ENCODE measurements at regions not wholly inside any gene's neighbourhood (a gene's known extent, or its start where the extent isn't known, plus 50 kb on each side); places are given as distances from the start of the nearest gene placed in this dataset.
"Not testable (repeated sequence)": the region's sequence is repeated elsewhere in the genome, so short reads cannot be mapped to it uniquely, and the experiment has no call there.

DNA sequence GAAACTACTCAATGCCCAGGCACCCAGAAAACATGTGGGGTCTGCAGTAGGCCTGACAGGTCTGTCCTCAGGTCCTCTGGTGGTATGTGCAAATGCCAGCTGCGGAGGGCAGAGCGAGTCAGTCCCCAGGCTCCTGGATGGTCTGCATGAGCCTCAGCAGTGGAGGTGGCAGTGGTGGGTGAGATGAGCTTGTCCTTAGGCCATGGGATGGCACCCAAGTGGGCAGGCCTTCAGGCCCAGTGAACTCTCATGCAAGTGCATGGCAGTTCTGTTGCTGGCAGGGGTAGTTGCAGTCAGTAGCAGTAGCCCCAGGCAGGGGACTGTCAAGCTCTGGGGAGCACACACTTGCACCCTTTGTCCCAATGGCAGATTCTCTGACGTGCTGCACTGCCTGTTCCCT, 106.3 kb upstream of the ANXA10 start:
- no peak for DNase-seq (ENCODE audit: extremely low spot score)
- ChIA-PET CTCF (no interaction called here), POLR2A (no interaction called here)
- TF ChIP-seq TARDBP (IDR thresholded peaks at IDR 0.05) (no peak), SP1 (IDR thresholded peaks at IDR 0.05) (no peak), SUZ12 (IDR thresholded peaks at IDR 0.05) (no peak), ZNF384 (IDR thresholded peaks at IDR 0.05) (no peak), FOXK2 (IDR thresholded peaks at IDR 0.05) (no peak), HDGF (IDR thresholded peaks at IDR 0.05; ENCODE audit: borderline replicate concordance) (no peak)
- TF ChIP-seq, protein P1, sequence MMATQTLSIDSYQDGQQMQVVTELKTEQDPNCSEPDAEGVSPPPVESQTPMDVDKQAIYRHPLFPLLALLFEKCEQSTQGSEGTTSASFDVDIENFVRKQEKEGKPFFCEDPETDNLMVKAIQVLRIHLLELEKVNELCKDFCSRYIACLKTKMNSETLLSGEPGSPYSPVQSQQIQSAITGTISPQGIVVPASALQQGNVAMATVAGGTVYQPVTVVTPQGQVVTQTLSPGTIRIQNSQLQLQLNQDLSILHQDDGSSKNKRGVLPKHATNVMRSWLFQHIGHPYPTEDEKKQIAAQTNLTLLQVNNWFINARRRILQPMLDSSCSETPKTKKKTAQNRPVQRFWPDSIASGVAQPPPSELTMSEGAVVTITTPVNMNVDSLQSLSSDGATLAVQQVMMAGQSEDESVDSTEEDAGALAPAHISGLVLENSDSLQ (IDR thresholded peaks at IDR 0.05), result no peak

DNA sequence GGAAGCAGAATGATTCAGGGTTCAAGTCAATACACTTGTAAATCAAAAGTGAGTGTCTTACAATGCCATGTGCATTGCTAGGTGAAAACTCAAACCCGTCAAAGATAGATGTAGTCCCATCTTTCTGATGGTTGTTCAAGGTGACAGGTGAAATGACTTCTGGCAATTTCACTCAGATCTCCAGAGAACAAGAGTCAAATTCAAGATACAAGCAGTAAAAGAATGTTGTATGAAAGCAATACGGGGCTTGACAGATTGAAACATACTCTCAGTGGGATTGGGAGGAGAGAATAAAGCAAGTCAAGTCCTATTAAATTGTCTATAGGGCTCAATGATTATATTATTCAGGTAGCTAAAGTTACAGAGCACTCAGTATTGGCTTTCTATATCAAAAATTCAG, 105.1 kb upstream of the ANXA10 start:
- POLR2A ChIA-PET, result no interaction called here
- DNase-seq (ENCODE audit: extremely low spot score), result no peak
- TF ChIP-seq FOXK2 (IDR thresholded peaks at IDR 0.05) (no peak), NFRKB (IDR thresholded peaks at IDR 0.05) (no peak), ELF4 (IDR thresholded peaks at IDR 0.05) (no peak)
- CTCF ChIA-PET, result no interaction called here

DNA sequence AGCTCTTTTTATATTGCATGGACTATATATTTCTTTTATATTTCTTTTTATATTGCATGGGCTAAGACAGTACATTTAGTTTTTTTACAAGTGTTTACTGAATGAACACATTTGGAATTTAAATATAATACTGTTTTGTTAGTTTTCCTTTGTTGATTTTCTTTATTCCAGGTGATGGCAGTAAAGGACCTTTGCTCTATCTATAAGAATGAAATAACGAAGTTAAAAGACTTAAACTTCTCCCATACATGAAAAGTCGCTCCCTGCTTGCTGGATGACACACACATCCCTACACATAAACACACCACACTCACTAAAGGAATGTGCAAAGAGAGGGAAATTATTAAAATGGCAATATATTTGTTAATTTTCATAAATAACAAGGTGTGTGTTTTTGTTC, 102.5 kb upstream of the ANXA10 start:
- no peak for TF ChIP-seq TARDBP (IDR thresholded peaks at IDR 0.05)
- TF ChIP-seq, protein P1 (IDR thresholded peaks at IDR 0.05), result no peak
- TF ChIP-seq ARNT (IDR thresholded peaks at IDR 0.05), result no peak
- no peak for TF ChIP-seq L3MBTL2 (conservative IDR thresholded peaks at IDR 0.05)
- TF ChIP-seq FOXM1 (IDR thresholded peaks at IDR 0.05; ENCODE audit: borderline replicate concordance), result no peak
- no peak for TF ChIP-seq SP1 (IDR thresholded peaks at IDR 0.05)
- TF ChIP-seq ZNF384 (IDR thresholded peaks at IDR 0.05), result no peak
- TF ChIP-seq FOXK2 (IDR thresholded peaks at IDR 0.05), result no peak
- TF ChIP-seq ELF4 (IDR thresholded peaks at IDR 0.05), result no peak
- no peak for TF ChIP-seq HDGF (IDR thresholded peaks at IDR 0.05; ENCODE audit: borderline replicate concordance)
- TF ChIP-seq CTBP1 (IDR thresholded peaks at IDR 0.05; ENCODE audit: borderline replicate concordance), result no peak
- TF ChIP-seq BHLHE40 (IDR thresholded peaks at IDR 0.05; ENCODE audit: borderline replicate concordance), result no peak
- TF ChIP-seq FOXA1 (IDR thresholded peaks at IDR 0.05), result no peak
- no peak for TF ChIP-seq NFRKB (IDR thresholded peaks at IDR 0.05)
- TF ChIP-seq SUZ12 (IDR thresholded peaks at IDR 0.05), result no peak
- ChIA-PET CTCF (interaction anchor here (0.5 kb wide), 1 partner anchor 1871 kb away, joined by 3 read pairs; no protein-coding TSS in a partner anchor), POLR2A (no interaction called here)
- no peak for DNase-seq (ENCODE audit: extremely low spot score)

DNA sequence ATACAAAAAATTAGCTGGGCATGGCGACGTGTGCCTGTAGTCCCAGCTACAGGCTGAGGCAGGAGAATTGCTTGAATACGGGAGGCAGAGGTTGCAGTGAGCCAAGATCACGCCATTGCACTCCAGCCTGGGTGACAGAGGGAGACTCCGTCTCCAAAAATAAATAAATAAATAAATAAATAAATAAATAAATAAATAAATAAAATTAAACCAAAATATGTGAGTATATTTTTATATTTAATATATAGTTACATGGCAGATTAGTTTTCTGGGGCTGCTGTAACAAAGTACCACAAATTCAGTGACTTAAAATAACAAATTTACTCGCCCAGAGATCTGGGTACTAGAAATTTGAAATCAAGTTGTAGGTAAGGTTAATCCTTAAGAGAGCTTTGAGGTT, 84.2 kb upstream of the ANXA10 start:
- CTCF ChIA-PET; DNase-seq (ENCODE audit: extremely low spot score); POLR2A ChIA-PET: not testable (repeated sequence)

DNA sequence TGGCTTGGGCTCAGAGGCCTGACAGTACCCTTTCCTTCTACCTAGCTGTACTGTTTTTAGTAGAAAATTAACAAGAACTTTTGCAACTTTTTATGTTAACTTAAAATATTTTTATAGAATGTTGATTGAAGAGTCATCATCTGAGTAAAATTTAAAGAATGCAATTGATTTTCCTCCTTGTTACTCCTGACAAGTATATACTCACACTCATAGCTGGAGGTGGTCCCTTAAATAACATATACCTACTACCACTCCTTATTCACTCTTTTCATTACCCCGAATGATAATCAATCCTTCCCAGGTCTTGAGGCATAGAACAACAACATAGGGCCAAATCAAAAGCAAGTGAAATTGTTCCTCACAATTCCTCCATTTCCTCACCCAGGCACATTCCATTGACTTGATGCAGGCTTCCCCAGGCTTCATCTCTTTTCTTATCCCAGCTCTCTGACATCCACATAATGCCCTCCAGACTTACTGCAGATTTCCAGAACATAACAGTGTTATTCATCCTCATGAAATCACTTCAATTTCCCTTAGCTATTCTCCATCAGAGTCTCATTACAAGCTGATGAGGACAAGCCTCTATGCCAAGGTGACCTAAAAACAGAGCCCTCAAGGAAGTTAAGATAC, 73.2 kb upstream of the ANXA10 start:
- no peak for DNase-seq (ENCODE audit: extremely low spot score)
- TF ChIP-seq SUZ12 (IDR thresholded peaks at IDR 0.05) (no peak), LEF1 (IDR thresholded peaks at IDR 0.05; ENCODE audit: borderline replicate concordance) (no peak), ARNT (IDR thresholded peaks at IDR 0.05) (no peak), TARDBP (IDR thresholded peaks at IDR 0.05) (no peak), ELF4 (IDR thresholded peaks at IDR 0.05) (no peak), CTBP1 (IDR thresholded peaks at IDR 0.05; ENCODE audit: borderline replicate concordance) (no peak), FOXA1 (IDR thresholded peaks at IDR 0.05) (no peak), HDGF (IDR thresholded peaks at IDR 0.05; ENCODE audit: borderline replicate concordance) (no peak), FOXK2 (IDR thresholded peaks at IDR 0.05) (no peak), L3MBTL2 (conservative IDR thresholded peaks at IDR 0.05) (no peak), BHLHE40 (IDR thresholded peaks at IDR 0.05; ENCODE audit: borderline replicate concordance) (no peak), FOXM1 (IDR thresholded peaks at IDR 0.05; ENCODE audit: borderline replicate concordance) (no peak), SP1 (IDR thresholded peaks at IDR 0.05) (no peak), ZNF384 (IDR thresholded peaks at IDR 0.05) (no peak), NFRKB (IDR thresholded peaks at IDR 0.05) (no peak)
- TF ChIP-seq, protein P1 (IDR thresholded peaks at IDR 0.05), result no peak
- ChIA-PET CTCF (no interaction called here), POLR2A (no interaction called here)

DNA sequence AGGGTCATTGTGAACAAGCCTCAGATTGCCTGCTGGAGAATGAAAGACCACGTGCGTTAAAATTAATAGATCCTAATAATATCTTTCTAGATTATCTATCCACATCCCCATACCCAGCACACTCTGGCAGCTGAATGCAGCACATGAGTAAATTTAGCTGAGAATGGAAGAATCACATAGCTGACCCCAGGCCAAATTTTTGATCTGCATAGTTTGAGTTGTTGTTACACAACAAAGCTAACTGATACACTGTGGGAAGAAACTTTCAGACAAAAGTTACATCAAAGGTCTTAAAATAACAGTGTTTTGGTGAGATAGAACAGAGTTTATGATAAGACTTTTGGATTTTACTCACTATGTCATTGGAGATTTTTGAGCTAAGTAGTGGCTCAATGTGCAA, 72.4 kb upstream of the ANXA10 start:
- ChIA-PET CTCF (no interaction called here), POLR2A (no interaction called here)

DNA sequence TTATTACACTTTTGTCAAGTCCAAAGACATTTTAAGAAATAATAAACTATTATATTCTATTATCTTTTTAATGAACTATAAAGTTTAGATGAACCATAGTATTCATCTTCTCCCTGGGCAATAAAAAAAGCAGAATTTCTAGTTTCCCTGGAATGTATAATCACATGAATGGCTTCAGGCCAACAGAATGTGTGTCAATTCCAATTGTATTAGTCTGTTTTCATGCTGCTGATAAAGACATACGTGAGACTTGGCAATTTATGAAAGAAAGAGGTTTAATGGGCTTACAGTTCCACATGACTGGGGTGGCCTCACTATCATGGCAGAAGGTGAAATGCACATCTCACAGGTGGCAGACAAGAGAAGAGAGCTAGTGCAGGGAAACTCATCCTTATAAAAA, 70.7 kb upstream of the ANXA10 start:
- DNase-seq (ENCODE audit: extremely low spot score), result no peak
- POLR2A ChIA-PET, result no interaction called here
- TF ChIP-seq FOXK2 (IDR thresholded peaks at IDR 0.05), result no peak
- TF ChIP-seq ARNT (IDR thresholded peaks at IDR 0.05), result no peak
- TF ChIP-seq SP1 (IDR thresholded peaks at IDR 0.05), result no peak
- no peak for TF ChIP-seq NFRKB (IDR thresholded peaks at IDR 0.05)
- TF ChIP-seq BHLHE40 (IDR thresholded peaks at IDR 0.05; ENCODE audit: borderline replicate concordance), result no peak
- TF ChIP-seq L3MBTL2 (conservative IDR thresholded peaks at IDR 0.05), result no peak
- TF ChIP-seq HDGF (IDR thresholded peaks at IDR 0.05; ENCODE audit: borderline replicate concordance), result no peak
- TF ChIP-seq ZNF384 (IDR thresholded peaks at IDR 0.05), result no peak
- CTCF ChIA-PET, result no interaction called here

More for the DNA sequence above, 72.4 kb upstream of the ANXA10 start:
- DNase-seq (ENCODE audit: extremely low spot score), result no peak
- TF ChIP-seq SUZ12 (IDR thresholded peaks at IDR 0.05), result no peak
- TF ChIP-seq CTBP1 (IDR thresholded peaks at IDR 0.05; ENCODE audit: borderline replicate concordance), result no peak
- no peak for TF ChIP-seq HDGF (IDR thresholded peaks at IDR 0.05; ENCODE audit: borderline replicate concordance)
- TF ChIP-seq LEF1 (IDR thresholded peaks at IDR 0.05; ENCODE audit: borderline replicate concordance), result no peak
- TF ChIP-seq FOXA1 (IDR thresholded peaks at IDR 0.05), result no peak
- no peak for TF ChIP-seq FOXK2 (IDR thresholded peaks at IDR 0.05)
- no peak for TF ChIP-seq BHLHE40 (IDR thresholded peaks at IDR 0.05; ENCODE audit: borderline replicate concordance)
- no peak for TF ChIP-seq ZNF384 (IDR thresholded peaks at IDR 0.05)
